K562 (cell line): ENCODE measurements at regions not wholly inside any gene's neighbourhood (a gene's known extent, or its start where the extent isn't known, plus 50 kb on each side); places are given as distances from the start of the nearest gene placed in this dataset.

ENCODE experiments used
- CEBPB ChIP-seq: fragments of 450-650 bp; IDR thresholded peaks from 2 replicates; pipeline ENCODE4 v1.6.1; 2016; ENCODE audit warnings: missing genetic modification characterization, missing compliant biosample characterization
- ETV5 ChIP-seq: sonication (generic); formaldehyde crosslinking; IDR thresholded peaks from 2 replicates; pipeline ENCODE4 v1.4.0; 2020; ENCODE audit warnings: low read depth, mild to moderate bottlenecking, missing genetic modification reagents
- MYBL2 ChIP-seq, 2 experiments: fragments of 450-650 bp in 1 of 2; sonication (generic) in 1 of 2; formaldehyde crosslinking in 1 of 2; IDR thresholded peaks; 2 replicates each; pipeline versions ENCODE4 v1.6.1 to v1.8.1; 2017 to 2022; ENCODE audit warnings: borderline replicate concordance in 1 of 2, inconsistent platforms in 1 of 2, low read depth in 1 of 2, mild to moderate bottlenecking in 1 of 2, missing genetic modification reagents in 1 of 2, moderate library complexity in 1 of 2
- NCOA6 ChIP-seq: fragments of 450-650 bp; IDR thresholded peaks from 2 replicates; pipeline ENCODE4 v1.6.1; 2017; ENCODE audit warnings: mild to moderate bottlenecking
- NFE2 ChIP-seq: IDR thresholded peaks from 2 replicates; pipeline ENCODE4 v1.6.1; 2014; ENCODE audit warnings: antibody characterized with exemption, low read depth
- NR3C1 ChIP-seq: sonication (generic); formaldehyde crosslinking; IDR thresholded peaks from 2 replicates; pipeline ENCODE4 v1.8.1; 2022; ENCODE audit warnings: missing genetic modification reagents
- POLR3G ChIP-seq: IDR thresholded peaks from 2 replicates; pipeline ENCODE4 v1.6.1; 2011; ENCODE audit not compliant: insufficient read length, insufficient replicate concordance; ENCODE audit errors: extremely low read depth
- SMC3 ChIP-seq: conservative IDR thresholded peaks from 2 replicates; pipeline ENCODE4 v1.6.1; 2011; ENCODE audit warnings: low read depth, low read length, improper control_type of control experiment; ENCODE audit not compliant: insufficient read depth
- STAT5B ChIP-seq: fragments of 250-450 bp; sonication (Bioruptor Pico); IDR thresholded peaks from 2 replicates; pipeline ENCODE4 v1.8.0; 2021; ENCODE audit warnings: mild to moderate bottlenecking, inconsistent platforms
- ZNF121 ChIP-seq: sonication (generic); formaldehyde crosslinking; conservative IDR thresholded peaks from 2 replicates; pipeline ENCODE4 v1.8.0; 2022; ENCODE audit warnings: missing genetic modification reagents
- ZNF146 ChIP-seq: IDR thresholded peaks from one replicate; pipeline ENCODE4 v1.6.1; 2018; ENCODE audit warnings: missing compliant biosample characterization; ENCODE audit not compliant: unreplicated experiment
- ZNF354B ChIP-seq: fragments of 250-450 bp; sonication (Bioruptor Pico); IDR thresholded peaks from 2 replicates; pipeline ENCODE4 v1.4.0; 2020
- TF ChIP-seq, protein P1 (sequence below): sonication (generic); formaldehyde crosslinking; IDR thresholded peaks from 2 replicates; pipeline ENCODE4 v1.8.0; 2022; ENCODE audit warnings: mild to moderate bottlenecking, missing genetic modification reagents
- TF ChIP-seq, protein P2 (sequence below): fragments of 150-350 bp; conservative IDR thresholded peaks from 2 replicates; pipeline ENCODE4 v1.6.1; 2014; ENCODE audit warnings: low read length
- TF ChIP-seq, protein P3 (sequence below), 3 experiments: fragments of 200-800 bp in 1 of 3; sonication (Bioruptor generic) in 1 of 3; sonication (generic) in 1 of 3; formaldehyde crosslinking in 1 of 3; IDR thresholded peaks; 2 replicates each; pipeline versions ENCODE4 v1.6.1 to v1.8.0; 2016 to 2022; ENCODE audit warnings: mild to moderate bottlenecking in 2 of 3, missing compliant biosample characterization in 2 of 3, missing genetic modification characterization in 2 of 3, missing genetic modification reagents in 1 of 3

DNA sequence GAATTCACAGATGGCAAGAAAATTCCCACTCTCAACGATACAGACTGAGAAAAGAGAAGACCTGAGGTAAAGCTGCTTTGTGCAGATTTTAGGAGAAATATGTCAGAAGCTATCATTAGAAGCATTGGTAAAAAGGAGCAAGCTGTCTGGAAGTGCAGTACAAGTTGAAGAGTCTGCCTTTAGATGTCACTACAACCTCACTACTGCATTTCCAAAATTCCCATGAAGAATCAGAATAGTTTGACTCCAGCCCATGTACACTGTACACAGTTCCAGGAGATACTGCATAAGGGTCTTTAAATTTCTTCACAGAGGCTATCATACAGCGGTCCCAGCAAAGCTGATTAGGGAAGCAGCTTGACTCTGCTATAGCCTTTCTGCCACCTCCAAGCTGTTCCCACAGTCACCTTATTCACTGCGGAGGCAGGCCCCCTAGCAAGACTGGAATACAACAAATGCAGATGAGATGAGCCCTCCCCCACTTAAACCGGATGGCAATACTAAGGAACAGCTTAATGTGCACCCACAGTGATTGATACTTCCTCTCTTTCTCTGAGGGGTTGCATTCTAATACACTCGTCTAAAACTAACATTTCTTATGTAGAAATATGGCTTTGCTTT is 527.4 kb downstream of the TMEM182 start (continued):
- no peak for TF ChIP-seq NCOA6
- TF ChIP-seq NR3C1, result no peak
- TF ChIP-seq ETV5, result no peak
- TF ChIP-seq, protein P1, sequence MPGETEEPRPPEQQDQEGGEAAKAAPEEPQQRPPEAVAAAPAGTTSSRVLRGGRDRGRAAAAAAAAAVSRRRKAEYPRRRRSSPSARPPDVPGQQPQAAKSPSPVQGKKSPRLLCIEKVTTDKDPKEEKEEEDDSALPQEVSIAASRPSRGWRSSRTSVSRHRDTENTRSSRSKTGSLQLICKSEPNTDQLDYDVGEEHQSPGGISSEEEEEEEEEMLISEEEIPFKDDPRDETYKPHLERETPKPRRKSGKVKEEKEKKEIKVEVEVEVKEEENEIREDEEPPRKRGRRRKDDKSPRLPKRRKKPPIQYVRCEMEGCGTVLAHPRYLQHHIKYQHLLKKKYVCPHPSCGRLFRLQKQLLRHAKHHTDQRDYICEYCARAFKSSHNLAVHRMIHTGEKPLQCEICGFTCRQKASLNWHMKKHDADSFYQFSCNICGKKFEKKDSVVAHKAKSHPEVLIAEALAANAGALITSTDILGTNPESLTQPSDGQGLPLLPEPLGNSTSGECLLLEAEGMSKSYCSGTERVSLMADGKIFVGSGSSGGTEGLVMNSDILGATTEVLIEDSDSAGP, result no peak
- TF ChIP-seq ZNF121 (CRISPR knock-in tag), result no peak
- TF ChIP-seq SMC3, result 0 out of 2 replicates have a peak, but pooled peaks have one; percentile 2
- no peak for TF ChIP-seq STAT5B (CRISPR knock-in tag)
- TF ChIP-seq CEBPB (tag), result no peak
- TF ChIP-seq, protein P2, sequence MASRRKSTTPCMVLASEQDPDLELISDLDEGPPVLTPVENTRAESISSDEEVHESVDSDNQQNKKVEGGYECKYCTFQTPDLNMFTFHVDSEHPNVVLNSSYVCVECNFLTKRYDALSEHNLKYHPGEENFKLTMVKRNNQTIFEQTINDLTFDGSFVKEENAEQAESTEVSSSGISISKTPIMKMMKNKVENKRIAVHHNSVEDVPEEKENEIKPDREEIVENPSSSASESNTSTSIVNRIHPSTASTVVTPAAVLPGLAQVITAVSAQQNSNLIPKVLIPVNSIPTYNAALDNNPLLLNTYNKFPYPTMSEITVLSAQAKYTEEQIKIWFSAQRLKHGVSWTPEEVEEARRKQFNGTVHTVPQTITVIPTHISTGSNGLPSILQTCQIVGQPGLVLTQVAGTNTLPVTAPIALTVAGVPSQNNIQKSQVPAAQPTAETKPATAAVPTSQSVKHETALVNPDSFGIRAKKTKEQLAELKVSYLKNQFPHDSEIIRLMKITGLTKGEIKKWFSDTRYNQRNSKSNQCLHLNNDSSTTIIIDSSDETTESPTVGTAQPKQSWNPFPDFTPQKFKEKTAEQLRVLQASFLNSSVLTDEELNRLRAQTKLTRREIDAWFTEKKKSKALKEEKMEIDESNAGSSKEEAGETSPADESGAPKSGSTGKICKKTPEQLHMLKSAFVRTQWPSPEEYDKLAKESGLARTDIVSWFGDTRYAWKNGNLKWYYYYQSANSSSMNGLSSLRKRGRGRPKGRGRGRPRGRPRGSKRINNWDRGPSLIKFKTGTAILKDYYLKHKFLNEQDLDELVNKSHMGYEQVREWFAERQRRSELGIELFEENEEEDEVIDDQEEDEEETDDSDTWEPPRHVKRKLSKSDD, result no peak
- TF ChIP-seq POLR3G, result no peak
- TF ChIP-seq NFE2, result no peak
- TF ChIP-seq, protein P3, sequence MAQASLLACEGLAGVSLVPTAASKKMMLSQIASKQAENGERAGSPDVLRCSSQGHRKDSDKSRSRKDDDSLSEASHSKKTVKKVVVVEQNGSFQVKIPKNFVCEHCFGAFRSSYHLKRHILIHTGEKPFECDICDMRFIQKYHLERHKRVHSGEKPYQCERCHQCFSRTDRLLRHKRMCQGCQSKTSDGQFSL (CRISPR knock-in tag; IDR thresholded peaks at IDR 0.05), result no peak
- TF ChIP-seq, protein P3 (tag; IDR thresholded peaks at IDR 0.05), result no peak
- TF ChIP-seq MYBL2 (IDR thresholded peaks at IDR 0.05; ENCODE audit: low read depth), result no peak
- TF ChIP-seq MYBL2 (CRISPR knock-in tag; IDR thresholded peaks at IDR 0.05; ENCODE audit: borderline replicate concordance), result no peak
- no peak for TF ChIP-seq ZNF354B (CRISPR knock-in tag)
- TF ChIP-seq ZNF146, result no peak
